ENCODE measurements at regions not wholly inside any gene's neighbourhood (a gene's known extent, or its start where the extent isn't known, plus 50 kb on each side); places are given as distances from the start of the nearest gene placed in this dataset.

DNA sequence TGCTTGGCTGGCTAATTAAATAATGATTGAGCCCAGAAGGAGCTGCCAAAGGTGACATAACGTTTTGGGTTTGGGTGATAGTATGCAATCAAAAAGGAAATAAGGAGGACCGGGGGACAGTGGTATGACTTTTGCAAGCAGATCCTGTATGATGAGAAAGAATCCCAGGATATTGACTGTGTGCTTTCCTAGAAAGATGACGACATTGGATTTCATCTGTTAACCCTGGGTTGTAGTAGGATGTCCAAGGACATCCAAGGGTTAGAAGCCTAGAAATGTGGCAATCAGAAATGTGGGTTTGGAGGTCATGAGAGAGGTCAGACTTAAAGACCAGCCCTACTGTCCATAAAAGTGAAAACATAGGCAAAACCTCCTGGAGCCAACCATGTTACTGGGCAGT is 50.3 kb upstream of the HMHB1 start:
- TF ChIP-seq, protein P1, sequence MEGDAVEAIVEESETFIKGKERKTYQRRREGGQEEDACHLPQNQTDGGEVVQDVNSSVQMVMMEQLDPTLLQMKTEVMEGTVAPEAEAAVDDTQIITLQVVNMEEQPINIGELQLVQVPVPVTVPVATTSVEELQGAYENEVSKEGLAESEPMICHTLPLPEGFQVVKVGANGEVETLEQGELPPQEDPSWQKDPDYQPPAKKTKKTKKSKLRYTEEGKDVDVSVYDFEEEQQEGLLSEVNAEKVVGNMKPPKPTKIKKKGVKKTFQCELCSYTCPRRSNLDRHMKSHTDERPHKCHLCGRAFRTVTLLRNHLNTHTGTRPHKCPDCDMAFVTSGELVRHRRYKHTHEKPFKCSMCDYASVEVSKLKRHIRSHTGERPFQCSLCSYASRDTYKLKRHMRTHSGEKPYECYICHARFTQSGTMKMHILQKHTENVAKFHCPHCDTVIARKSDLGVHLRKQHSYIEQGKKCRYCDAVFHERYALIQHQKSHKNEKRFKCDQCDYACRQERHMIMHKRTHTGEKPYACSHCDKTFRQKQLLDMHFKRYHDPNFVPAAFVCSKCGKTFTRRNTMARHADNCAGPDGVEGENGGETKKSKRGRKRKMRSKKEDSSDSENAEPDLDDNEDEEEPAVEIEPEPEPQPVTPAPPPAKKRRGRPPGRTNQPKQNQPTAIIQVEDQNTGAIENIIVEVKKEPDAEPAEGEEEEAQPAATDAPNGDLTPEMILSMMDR (IDR thresholded peaks at IDR 0.05; ENCODE audit: low read depth, low read length, missing control alignments), result no peak
- H3K4me3 ChIP-seq (replicated peaks; ENCODE audit: low read depth, low read length), result no peak overlapping the region
- no peak for DNase-seq (ENCODE audit: extremely low read depth, low read depth)

DNA sequence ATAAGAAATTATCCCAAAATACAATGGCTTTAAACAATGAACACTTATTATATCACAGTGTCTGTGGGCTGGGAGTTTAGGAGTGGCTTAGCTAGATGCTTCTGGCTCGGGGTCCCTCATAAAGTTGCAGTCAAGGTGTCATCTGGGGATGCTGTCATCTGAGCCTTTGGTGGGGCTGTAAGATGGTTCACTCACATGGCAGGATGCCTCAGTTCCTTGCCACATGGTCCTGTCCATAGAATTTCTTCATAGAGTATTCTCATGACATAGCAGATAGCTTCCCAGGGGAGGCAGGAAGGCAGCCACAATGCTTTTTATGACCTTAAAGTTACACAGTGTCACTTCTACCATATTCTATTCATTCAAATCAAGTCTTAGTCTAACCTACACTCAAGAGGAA is 51.2 kb upstream of the HMHB1 start:
- H3K4me3 ChIP-seq (replicated peaks; ENCODE audit: low read depth, low read length), result no peak overlapping the region
- TF ChIP-seq, protein P1 (IDR thresholded peaks at IDR 0.05; ENCODE audit: low read depth, low read length, missing control alignments), result no peak
- DNase-seq (ENCODE audit: extremely low read depth, low read depth), result no peak

DNA sequence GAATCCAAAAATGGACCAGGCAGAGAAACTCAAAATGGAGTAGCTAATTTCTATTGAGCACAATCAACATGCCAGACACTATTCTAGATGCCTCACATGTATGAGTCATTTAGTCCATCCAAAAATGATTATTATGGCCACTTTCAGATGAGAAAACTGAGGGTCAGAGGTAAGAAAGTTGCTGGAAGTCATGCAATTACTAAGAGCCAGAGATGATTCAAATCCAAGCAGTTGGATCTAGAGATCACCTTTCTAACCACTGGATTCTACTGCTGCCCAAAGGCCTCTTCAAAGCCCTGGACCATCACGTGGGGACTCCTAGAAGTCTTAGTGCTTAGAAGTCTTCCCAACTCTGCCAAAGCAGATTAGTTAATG is 51.8 kb upstream of the HMHB1 start:
- DNase-seq (ENCODE audit: extremely low read depth, low read depth), result no peak
- H3K4me3 ChIP-seq (replicated peaks; ENCODE audit: low read depth, low read length), result no peak overlapping the region
- TF ChIP-seq, protein P1 (IDR thresholded peaks at IDR 0.05; ENCODE audit: low read depth, low read length, missing control alignments), result no peak

DNA sequence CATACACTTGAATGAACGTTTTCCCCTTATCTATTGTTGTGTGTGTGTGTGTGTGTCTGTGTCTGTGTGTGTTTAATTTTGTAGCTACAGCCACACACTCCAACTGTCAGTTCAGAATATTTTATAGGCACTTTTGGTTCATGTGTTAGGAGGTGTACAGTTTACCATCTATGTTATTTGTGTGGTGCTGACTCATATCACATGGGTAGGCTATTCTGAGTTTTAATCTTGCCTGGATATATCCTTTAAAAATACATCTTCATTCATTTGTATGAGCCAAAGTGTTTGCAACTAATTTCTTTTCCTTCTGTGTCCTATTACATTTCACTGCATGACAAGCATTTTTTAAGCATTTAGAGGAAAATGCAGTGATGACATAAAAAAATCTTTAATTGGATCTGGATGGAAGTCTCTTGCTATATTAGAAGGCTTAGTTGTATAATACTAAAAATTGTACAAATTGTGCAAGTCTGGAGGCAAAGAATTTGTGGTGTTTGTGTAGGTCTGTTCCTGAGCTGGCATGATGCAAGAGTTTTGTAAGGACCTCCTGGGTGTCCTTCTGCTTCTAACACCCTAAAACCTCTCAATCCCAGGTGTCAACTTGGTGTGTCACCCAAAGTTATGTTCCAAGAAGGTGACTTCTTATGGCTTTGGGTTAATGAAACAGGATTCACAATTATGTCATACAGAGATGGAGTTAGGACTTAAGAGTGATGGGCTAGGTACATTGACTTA is 52.4 kb upstream of the HMHB1 start:
- no peak for DNase-seq (ENCODE audit: extremely low read depth, low read depth)
- TF ChIP-seq, protein P1 (IDR thresholded peaks at IDR 0.05; ENCODE audit: low read depth, low read length, missing control alignments), result no peak
- H3K4me3 ChIP-seq (replicated peaks; ENCODE audit: low read depth, low read length), result no peak overlapping the region

DNA sequence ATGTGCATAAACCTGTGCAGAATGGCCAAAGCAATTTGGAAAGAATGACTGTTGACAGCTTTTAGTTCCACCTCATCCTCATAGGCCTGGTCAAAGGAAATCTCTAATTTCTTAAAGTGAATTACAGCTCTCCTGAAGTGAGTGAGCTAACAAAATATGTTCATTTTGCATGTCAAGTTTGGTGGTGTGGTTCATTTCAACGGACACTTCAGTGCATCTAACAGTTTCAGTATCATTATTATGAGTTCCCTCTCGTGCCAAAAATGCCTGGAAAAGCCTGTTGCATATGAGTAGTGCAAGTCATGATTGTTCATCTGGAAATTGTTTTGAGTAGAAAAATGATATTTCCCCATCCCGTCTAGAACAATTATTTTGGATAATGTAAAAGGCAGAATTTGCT is 53.2 kb upstream of the HMHB1 start:
- H3K4me3 ChIP-seq (replicated peaks; ENCODE audit: low read depth, low read length), result no peak overlapping the region
- no peak for DNase-seq (ENCODE audit: extremely low read depth, low read depth)
- TF ChIP-seq, protein P1 (IDR thresholded peaks at IDR 0.05; ENCODE audit: low read depth, low read length, missing control alignments), result no peak

DNA sequence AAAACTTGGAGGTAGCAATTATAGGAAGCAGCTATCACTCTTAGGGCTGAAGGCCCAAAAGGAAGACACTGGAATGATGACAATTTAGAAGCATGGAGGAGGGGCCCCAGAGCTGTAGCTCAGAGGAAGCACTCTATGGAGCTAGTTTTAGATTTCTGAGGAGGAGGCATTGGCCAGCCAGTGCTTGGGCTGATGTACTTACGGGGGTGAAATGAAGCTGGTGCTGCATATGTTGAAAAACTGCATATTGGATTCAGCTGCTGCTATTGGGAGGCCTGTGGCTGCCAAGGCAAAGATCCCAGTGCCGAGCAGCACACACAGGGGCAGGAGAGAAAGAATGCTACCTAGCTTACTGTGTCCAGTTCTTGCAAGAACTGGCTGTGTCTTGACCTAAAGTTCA is 53.9 kb upstream of the HMHB1 start:
- TF ChIP-seq, protein P1 (IDR thresholded peaks at IDR 0.05; ENCODE audit: low read depth, low read length, missing control alignments), result no peak
- no peak overlapping the region for H3K4me3 ChIP-seq (replicated peaks; ENCODE audit: low read depth, low read length)
- DNase-seq (ENCODE audit: extremely low read depth, low read depth), result no peak

DNA sequence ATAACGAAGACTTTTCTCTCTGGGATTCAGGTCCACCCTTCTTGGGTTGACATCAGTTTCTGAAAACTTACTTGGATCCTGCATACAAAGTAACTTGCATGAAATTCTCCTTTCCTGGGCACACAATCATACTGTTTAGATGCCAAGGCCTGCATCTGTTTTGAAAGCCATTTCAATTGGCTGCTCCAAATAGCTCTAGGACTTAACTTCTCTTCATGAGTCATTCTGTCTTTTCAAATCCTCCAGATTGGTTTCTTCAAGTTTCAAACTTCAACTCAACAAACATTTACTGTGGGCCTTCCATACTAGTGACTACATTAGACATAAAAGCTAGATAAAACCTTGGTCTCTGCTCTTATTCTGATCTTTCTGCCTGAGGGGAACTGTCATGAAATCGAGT is 54.8 kb upstream of the HMHB1 start:
- TF ChIP-seq, protein P1 (IDR thresholded peaks at IDR 0.05; ENCODE audit: low read depth, low read length, missing control alignments), result no peak
- H3K4me3 ChIP-seq (replicated peaks; ENCODE audit: low read depth, low read length), result no peak overlapping the region
- DNase-seq (ENCODE audit: extremely low read depth, low read depth), result no peak
